ENCODE measurements at regions not wholly inside any gene's neighbourhood (a gene's known extent, or its start where the extent isn't known, plus 50 kb on each side); places are given as distances from the start of the nearest gene placed in this dataset.

DNA sequence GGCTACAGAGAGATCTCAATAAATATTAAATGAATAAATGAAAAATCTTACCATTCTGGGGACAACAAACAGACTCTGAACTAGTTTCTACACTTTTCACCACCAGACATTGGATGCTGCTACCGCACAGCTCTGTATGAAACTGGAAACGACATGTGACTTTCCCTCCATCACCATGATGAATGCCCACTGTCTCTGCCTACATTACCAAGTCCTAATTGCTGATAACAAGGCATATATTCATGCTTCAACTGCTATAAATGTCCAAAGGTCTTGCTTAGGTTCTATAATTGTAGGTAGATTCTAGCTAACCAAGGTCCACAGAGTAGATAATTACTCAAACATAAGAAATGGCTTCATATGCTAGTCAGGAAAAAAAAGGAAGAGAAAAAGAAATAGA, 399.4 kb upstream of the ADGRL3 start:
- DNase-seq (no peak), ATAC-seq (replicated peaks) (no peak)
- no peaks in the 10 kb centered on the region for H3K36me3 Mint-ChIP-seq (ENCODE audit: insufficient read depth)
- H3K27me3 Mint-ChIP-seq: no peaks in the 10 kb centered on the region
- no peak overlapping the region for H3K27ac Mint-ChIP-seq
- H3K9me3 Mint-ChIP-seq: peaks cover 6 to 23% of the 10 kb centered on the region in 2 donors
- H3K4me3 Mint-ChIP-seq: no peak overlapping the region
- H3K4me1 Mint-ChIP-seq (ENCODE audit: low read depth in 2 of 2): no peaks in the 10 kb centered on the region

DNA sequence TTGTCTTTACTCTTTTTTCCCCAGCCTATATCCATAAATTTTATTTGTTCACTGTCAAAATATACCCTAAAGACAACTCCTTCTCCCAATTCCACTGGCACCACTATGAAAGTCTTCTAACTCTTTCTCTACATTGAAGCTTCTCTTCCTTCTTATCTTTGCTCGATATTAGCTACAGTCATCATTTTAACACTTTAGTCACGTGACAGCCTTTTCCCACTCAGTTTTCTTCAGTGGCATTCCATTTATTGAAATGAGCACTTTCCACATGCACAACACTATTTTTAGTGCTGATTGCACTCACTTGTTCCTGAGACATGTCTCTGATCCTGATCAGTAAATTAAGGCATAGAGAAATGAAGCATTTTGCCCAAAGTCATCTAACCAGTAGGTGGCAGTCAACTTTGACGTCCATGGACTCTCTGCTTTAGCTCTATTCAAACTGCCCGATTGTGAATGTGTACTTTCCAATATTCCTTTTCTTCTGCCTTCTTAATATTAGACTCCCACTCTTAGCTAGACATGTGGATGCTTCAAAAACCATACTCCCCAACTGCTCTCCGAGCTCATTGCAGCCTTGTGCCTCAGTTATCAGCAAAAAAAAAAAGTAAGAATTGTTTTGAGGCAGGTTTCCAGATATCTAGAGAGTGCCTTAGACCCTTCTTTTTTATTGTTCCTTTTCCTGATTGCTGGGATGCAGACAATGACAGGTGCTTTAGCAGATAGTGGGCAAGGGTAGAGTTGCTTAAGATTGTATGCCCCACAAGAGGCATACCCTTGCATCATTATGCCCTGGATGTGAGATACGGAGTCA, 394.4 kb upstream of the ADGRL3 start:
- H3K36me3 Mint-ChIP-seq (ENCODE audit: insufficient read depth): no peaks in the 10 kb centered on the region
- H3K9me3 Mint-ChIP-seq: peaks cover 7 to 19% of the 10 kb centered on the region in 2 donors
- H3K27ac Mint-ChIP-seq: no peak overlapping the region
- no peak for ATAC-seq (replicated peaks)
- no peak for DNase-seq
- no peak overlapping the region for H3K4me3 Mint-ChIP-seq
- no peaks in the 10 kb centered on the region for H3K4me1 Mint-ChIP-seq (ENCODE audit: low read depth in 2 of 2)
- H3K27me3 Mint-ChIP-seq: no peaks in the 10 kb centered on the region

DNA sequence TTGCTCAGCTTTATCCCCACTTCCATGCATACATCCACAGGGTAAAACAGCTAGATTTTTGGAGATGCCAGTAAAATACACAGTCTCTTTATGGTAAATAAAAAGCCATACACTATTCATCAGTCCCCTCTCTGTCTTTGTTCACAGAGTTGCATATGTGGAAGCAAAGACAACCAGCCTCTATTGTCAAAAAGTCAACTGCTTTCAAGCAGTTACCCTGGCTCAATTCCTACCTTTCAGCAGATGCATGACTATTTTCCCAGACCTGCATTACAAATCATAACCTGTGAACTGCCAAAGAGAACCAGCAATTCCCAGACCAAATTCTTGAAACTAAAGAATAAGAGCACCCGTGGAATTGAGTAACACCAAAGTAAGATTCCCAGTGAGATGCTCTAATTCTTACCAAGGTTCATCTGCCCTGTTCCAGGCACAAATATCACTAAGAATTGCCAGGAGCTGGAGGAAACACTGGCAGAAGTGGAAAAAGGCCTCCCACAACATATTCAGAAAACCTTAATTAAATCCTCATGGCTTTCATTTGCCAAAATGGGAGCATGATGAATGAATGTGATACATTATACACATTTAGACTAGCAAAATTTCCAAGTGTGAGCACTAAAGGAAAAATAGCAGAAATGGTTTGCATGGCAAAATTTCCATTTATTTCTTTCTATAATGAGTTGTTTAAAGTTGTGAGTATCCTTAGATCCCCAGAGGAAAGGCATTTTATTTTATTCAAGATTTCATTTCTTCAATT, 391.2 kb upstream of the ADGRL3 start:
- ATAC-seq (replicated peaks) (no peak), DNase-seq (no peak)
- Mint-ChIP-seq H3K9me3 (peaks cover 8 to 21% of the 10 kb centered on the region in 2 donors), H3K4me3 (no peak overlapping the region), H3K27ac (no peak overlapping the region), H3K27me3 (no peaks in the 10 kb centered on the region), H3K4me1 (ENCODE audit: low read depth in 2 of 2) (no peaks in the 10 kb centered on the region), H3K36me3 (ENCODE audit: insufficient read depth) (no peaks in the 10 kb centered on the region)

DNA sequence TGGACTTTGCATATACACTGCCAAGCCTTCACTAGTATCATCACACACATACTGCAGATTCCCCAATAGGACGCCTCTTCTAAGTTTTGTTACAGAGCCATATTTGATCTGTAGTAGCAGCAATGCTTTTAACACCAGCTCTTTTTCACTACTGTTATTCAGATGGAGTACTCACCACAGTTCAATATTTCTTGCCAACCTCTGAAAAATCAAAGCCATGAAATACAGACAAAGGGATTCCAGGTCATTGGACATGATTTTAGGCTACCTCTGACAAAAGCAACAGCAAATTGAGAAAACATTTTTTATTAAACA, 390.7 kb upstream of the ADGRL3 start:
- DNase-seq (no peak), ATAC-seq (replicated peaks) (no peak)
- Mint-ChIP-seq H3K4me1 (ENCODE audit: low read depth in 2 of 2) (no peaks in the 10 kb centered on the region), H3K4me3 (no peak overlapping the region), H3K36me3 (ENCODE audit: insufficient read depth) (no peaks in the 10 kb centered on the region), H3K9me3 (peaks cover 6 to 16% of the 10 kb centered on the region in 2 donors), H3K27me3 (no peaks in the 10 kb centered on the region), H3K27ac (no peak overlapping the region)

DNA sequence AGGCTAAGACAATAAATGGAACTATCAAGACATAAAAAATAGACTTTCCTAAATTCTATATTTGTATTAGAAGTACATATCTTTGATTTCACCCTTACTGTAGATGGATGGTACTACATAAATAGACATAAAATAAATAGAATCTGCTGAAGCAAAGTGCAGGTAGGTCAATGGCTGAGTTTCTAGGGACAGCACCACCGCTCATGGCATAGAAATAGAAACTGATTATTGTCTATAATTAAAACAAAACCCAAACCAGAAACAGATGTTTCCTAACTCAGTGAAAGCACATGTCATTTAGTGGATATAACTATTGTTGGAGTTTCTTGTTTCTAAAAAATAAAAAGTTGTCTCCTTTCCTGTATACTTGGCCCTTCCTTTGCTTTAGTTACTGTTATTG, 387.3 kb upstream of the ADGRL3 start:
- DNase-seq (no peak), ATAC-seq (replicated peaks) (no peak)
- Mint-ChIP-seq H3K9me3 (peaks cover 10 to 18% of the 10 kb centered on the region in 2 donors), H3K4me1 (ENCODE audit: low read depth in 2 of 2) (no peaks in the 10 kb centered on the region), H3K36me3 (ENCODE audit: insufficient read depth) (no peaks in the 10 kb centered on the region), H3K27ac (no peak overlapping the region), H3K4me3 (no peak overlapping the region), H3K27me3 (no peaks in the 10 kb centered on the region)

DNA sequence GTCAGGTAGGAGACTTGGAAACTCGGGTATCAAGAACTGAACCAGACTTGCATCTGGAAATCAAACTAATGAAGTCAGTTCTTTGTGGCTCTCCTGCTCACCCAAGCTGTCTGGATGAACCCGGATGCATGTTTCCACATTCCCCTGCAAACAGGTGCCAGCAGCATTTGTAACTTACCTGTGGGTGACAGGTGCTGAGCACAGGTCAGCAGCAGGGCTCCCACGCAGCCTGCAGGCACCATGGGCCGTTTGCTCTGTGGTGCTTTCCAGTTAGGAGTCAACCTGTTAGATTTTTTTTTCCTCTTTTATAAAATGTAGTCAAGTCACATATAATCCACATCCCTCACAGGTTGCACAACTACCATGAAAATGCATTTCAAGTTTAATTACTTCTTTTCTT, 385.6 kb upstream of the ADGRL3 start:
- H3K4me1 Mint-ChIP-seq (ENCODE audit: low read depth in 2 of 2): no peaks in the 10 kb centered on the region

DNA sequence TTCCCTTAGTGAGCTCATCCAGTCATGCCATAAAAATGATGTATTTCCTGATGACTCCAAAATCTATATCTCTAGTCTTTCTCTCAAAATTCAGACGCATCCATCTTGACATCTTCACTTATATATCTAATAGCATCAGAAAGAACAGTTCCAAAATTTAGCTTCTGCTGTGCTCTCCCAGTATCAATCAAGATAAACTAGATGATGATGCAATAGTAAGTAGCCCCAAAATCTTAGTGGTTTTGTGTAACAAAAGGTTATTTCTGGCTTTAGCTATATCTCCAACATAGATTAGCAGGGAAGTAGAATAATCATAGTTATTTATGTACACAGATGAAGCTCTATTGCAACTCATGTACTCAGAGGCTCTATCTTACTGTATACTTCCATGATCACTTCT, 382.5 kb upstream of the ADGRL3 start:
- Mint-ChIP-seq H3K4me1 (ENCODE audit: low read depth in 2 of 2) (no peaks in the 10 kb centered on the region), H3K27ac (no peak overlapping the region), H3K36me3 (ENCODE audit: insufficient read depth) (no peaks in the 10 kb centered on the region), H3K4me3 (no peak overlapping the region), H3K27me3 (no peaks in the 10 kb centered on the region), H3K9me3 (peaks cover 18% of the 10 kb centered on the region in 2 donors)
- DNase-seq: no peak
- no peak for ATAC-seq (replicated peaks)

More for the DNA sequence above, 385.6 kb upstream of the ADGRL3 start:
- Mint-ChIP-seq H3K36me3 (ENCODE audit: insufficient read depth) (no peaks in the 10 kb centered on the region), H3K9me3 (peaks cover 16 to 18% of the 10 kb centered on the region in 2 donors), H3K27ac (no peak overlapping the region), H3K4me3 (no peak overlapping the region), H3K27me3 (no peaks in the 10 kb centered on the region)
- ATAC-seq (replicated peaks): no peak
- DNase-seq: no peak

DNA sequence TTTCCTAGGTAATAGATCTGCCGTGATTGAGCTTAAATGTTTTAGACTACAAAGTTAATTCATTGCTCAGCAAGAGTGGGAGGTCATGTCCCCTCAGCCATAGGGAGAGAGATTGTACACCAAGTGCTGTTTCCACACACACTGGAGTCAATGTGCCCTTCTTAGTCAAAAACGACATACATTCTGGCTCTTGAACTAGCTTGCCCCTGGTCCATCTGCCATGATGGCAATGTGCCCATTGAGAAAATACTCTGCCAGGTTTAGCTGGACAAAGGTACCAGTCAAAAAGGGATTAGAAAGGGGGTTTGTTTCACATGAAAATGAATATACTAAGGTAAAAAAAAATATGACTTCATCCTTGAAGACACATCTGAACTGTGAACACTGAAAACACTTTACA, 377.1 kb upstream of the ADGRL3 start:
- Mint-ChIP-seq H3K4me1 (ENCODE audit: low read depth in 2 of 2) (no peaks in the 10 kb centered on the region), H3K27me3 (no peaks in the 10 kb centered on the region), H3K9me3 (peaks cover 8 to 14% of the 10 kb centered on the region in 2 donors), H3K36me3 (ENCODE audit: insufficient read depth) (peaks cover 4% of the 10 kb centered on the region), H3K4me3 (no peak overlapping the region), H3K27ac (no peak overlapping the region)
- DNase-seq: no peak
- no peak for ATAC-seq (replicated peaks)

DNA sequence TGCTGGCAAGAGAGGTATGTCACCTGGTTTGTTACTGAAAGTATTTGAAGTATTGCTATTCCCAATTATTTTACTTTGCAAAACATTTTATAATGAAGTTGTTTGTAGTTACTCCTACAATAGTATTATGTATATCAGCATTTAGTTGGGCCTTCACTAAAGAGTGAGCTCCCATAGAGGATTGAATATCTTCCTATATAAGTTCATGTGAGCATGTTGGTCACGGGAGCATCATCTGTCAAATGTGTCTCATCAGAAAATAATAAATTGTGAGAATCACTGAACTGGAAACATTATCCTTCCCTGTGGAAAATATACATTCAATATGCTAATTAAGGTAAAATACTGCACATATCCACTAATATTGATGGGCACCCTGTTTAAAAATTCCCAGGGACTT, 360.1 kb upstream of the ADGRL3 start:
- Mint-ChIP-seq H3K27me3 (no peaks in the 10 kb centered on the region), H3K36me3 (ENCODE audit: insufficient read depth) (no peaks in the 10 kb centered on the region), H3K27ac (no peak overlapping the region), H3K4me3 (no peak overlapping the region), H3K4me1 (ENCODE audit: low read depth in 2 of 2) (no peaks in the 10 kb centered on the region), H3K9me3 (peaks cover 7 to 8% of the 10 kb centered on the region in 2 donors)
- DNase-seq (no peak), ATAC-seq (replicated peaks) (no peak)

DNA sequence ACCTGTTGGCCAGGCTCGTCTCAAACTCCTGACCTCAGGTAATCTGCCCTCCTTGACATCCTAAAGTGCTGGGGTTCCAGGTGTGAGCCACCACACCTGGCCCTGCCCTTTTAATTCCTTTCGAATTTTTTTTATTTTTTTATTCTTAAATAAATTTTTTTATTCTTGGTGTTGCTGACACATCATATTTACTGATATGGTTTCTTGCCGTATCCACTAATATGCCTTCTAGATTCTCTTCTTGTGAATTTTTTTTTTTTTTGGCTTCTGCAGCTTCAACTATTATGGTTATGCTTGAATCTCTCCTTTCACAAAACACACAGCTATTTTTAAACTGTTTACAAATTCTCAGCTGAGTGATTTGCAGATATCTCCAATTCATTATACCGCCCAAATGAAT, 353.4 kb upstream of the ADGRL3 start:
- DNase-seq (no peak), ATAC-seq (replicated peaks) (no peak)
- Mint-ChIP-seq H3K9me3 (peaks cover 12 to 15% of the 10 kb centered on the region in 2 donors), H3K4me3 (no peak overlapping the region), H3K4me1 (ENCODE audit: low read depth in 2 of 2) (no peaks in the 10 kb centered on the region), H3K27me3 (no peaks in the 10 kb centered on the region), H3K27ac (no peak overlapping the region), H3K36me3 (ENCODE audit: insufficient read depth) (no peaks in the 10 kb centered on the region)

DNA sequence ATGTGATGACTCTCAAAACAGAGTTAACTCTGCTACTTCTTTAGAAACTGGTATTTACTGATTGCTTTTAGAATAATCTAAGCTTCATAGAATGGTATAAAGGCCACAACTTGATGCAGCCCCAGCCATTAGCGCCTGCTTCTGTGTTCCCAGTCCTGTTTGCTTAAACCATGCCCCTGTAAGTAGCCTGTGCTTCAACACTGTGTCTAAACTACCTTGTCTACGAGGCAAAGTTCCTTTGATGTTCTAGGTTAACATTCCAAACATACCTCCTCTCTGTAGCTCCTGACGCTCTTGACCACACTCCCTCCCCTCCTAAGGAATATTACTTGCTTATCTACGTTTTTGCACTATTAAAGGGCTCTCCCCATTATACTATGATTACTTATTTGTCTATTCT, 352.5 kb upstream of the ADGRL3 start:
- DNase-seq (no peak), ATAC-seq (replicated peaks) (no peak)
- Mint-ChIP-seq H3K36me3 (ENCODE audit: insufficient read depth) (no peaks in the 10 kb centered on the region), H3K9me3 (peaks cover 14 to 21% of the 10 kb centered on the region in 2 donors), H3K27ac (no peak overlapping the region), H3K4me1 (ENCODE audit: low read depth in 2 of 2) (no peaks in the 10 kb centered on the region), H3K27me3 (no peaks in the 10 kb centered on the region), H3K4me3 (no peak overlapping the region)

DNA sequence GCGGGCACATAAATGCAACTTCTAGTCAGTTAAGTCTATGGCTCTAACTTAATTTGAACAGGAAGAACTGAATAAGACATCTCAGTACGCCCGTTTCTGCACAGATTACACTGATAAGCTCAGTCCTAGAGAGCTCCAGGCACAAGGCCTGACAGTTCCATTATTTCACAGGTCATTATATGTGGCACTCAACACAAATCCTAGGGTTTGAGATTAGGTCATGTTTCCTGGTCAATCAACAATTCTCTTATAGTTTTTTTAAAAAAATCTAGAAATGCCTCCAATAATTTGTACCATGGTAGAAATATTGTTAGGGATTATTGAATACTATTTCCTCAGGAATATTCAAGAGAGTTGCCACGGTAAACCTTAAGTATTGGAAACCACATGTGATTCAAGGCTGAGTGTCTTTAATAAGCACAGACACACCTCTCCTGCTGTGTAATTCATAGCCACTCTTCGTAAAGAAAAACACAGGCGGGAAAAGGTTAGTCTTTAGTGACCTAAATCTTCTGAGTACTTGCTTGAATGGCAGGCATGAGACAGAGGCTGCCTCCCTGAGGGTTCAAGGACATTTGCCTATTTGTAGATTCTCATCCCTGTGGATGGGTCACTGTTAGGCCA, 342.9 kb upstream of the ADGRL3 start:
- peaks cover 18 to 33% of the 10 kb centered on the region in 2 donors for H3K9me3 Mint-ChIP-seq
- no peak overlapping the region for H3K4me3 Mint-ChIP-seq
- DNase-seq: no peak
- no peaks in the 10 kb centered on the region for H3K27me3 Mint-ChIP-seq
- no peaks in the 10 kb centered on the region for H3K4me1 Mint-ChIP-seq (ENCODE audit: low read depth in 2 of 2)
- no peaks in the 10 kb centered on the region for H3K36me3 Mint-ChIP-seq (ENCODE audit: insufficient read depth)
- H3K27ac Mint-ChIP-seq: no peak overlapping the region
- no peak for ATAC-seq (replicated peaks)

DNA sequence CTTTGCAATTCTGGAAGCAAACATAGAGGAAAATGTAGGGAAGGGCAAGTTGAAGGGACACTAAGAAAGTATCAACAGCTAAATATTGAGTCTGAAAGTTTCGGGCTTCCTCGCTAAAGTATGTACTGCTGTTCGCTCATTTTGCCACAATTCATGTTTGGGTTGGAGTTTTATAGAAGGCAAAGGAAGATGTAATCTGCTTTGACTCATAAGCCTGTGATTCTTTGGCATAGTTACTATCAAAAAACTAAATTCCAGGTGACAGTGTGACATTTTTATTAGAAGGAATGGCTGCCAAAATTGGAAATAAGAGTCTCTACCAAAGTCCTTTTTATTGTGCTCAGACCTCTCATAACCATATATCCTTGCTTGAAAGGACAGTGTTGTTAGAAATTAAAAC, 336.7 kb upstream of the ADGRL3 start:
- H3K4me3 Mint-ChIP-seq: no peak overlapping the region
- no peak for DNase-seq
- no peak overlapping the region for H3K27ac Mint-ChIP-seq
- H3K27me3 Mint-ChIP-seq: no peaks in the 10 kb centered on the region
- peaks cover 14 to 17% of the 10 kb centered on the region in 2 donors for H3K9me3 Mint-ChIP-seq
- no peaks in the 10 kb centered on the region for H3K36me3 Mint-ChIP-seq (ENCODE audit: insufficient read depth)
- ATAC-seq (replicated peaks): no peak
- H3K4me1 Mint-ChIP-seq (ENCODE audit: low read depth in 2 of 2): no peaks in the 10 kb centered on the region

DNA sequence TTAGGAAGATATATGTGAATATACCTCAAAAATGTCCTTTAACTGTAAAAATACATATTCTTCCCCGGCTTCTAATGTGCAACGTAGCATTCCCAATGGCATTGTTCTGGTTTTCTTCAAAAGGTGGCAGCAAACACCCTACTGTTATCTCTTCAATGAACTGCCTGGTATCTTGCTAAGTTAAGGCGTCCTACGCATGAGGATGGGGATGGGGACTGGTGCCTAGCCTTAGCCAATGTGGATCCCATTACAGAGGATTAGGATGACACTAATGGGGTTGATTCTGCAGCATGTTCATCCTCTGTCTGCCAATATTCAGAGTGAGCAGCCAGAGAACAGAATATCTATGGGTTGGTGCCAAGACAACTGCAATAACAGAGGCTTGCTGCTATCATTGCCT, 334.9 kb upstream of the ADGRL3 start:
- ATAC-seq (replicated peaks) (no peak), DNase-seq (no peak)
- Mint-ChIP-seq H3K27me3 (no peaks in the 10 kb centered on the region), H3K27ac (no peak overlapping the region), H3K4me3 (no peak overlapping the region), H3K36me3 (ENCODE audit: insufficient read depth) (no peaks in the 10 kb centered on the region), H3K9me3 (peaks cover 14 to 17% of the 10 kb centered on the region in 2 donors), H3K4me1 (ENCODE audit: low read depth in 2 of 2) (no peaks in the 10 kb centered on the region)
